Suprapubic skin (tissue), 4 donors: ENCODE measurements at regions not wholly inside any gene's neighbourhood (a gene's known extent, or its start where the extent isn't known, plus 50 kb on each side); places are given as distances from the start of the nearest gene placed in this dataset.

Experiments used
- CTCF ChIP-seq, 2 donors: fragments of 200-600 bp in 1 of 2; fragments of 450-650 bp in 1 of 2; sonication (generic) in 1 of 2; IDR thresholded peaks; one replicate each; pipeline ENCODE4 v1.5.1; 2016 to 2019; ENCODE audit warnings: antibody characterized with exemption in 2 of 2, mild to moderate bottlenecking in 1 of 2, moderate library complexity in 1 of 2
- EP300 ChIP-seq: sonication (generic); formaldehyde crosslinking; IDR thresholded peaks from one replicate; pipeline ENCODE4 v1.6.1; 2017; ENCODE audit warnings: antibody characterized with exemption
- POLR2A ChIP-seq, 2 donors: fragments of 450-650 bp; IDR thresholded peaks; one replicate each; pipeline ENCODE4 v1.6.1; 2017; ENCODE audit warnings: antibody characterized with exemption in 2 of 2, mild to moderate bottlenecking in 2 of 2, moderate library complexity in 2 of 2
- POLR2AphosphoS5 ChIP-seq, 3 donors: sonication (generic); formaldehyde crosslinking; IDR thresholded peaks; one replicate each; pipeline ENCODE4 v1.6.1; 2017; ENCODE audit warnings: antibody characterized with exemption in 3 of 3

GRCh38 chr5:58204966-58205365 lies 254.9 kb downstream of the PLK2 start:
- TF ChIP-seq POLR2AphosphoS5 (IDR thresholded peaks at IDR 0.05) (no peak), CTCF (IDR thresholded peaks at IDR 0.05) (no peak), POLR2A (IDR thresholded peaks at IDR 0.05) (no peak), EP300 (no peak)
